ENCODE measurements at regions not wholly inside any gene's neighbourhood (a gene's known extent, or its start where the extent isn't known, plus 50 kb on each side); places are given as distances from the start of the nearest gene placed in this dataset.
A peak's percentile ranks its signal among the peaks of the same experiment; 100 is the strongest.
"Not testable (repeated sequence)": the region's sequence is repeated elsewhere in the genome, so short reads cannot be mapped to it uniquely, and the experiment has no call there.

DNA sequence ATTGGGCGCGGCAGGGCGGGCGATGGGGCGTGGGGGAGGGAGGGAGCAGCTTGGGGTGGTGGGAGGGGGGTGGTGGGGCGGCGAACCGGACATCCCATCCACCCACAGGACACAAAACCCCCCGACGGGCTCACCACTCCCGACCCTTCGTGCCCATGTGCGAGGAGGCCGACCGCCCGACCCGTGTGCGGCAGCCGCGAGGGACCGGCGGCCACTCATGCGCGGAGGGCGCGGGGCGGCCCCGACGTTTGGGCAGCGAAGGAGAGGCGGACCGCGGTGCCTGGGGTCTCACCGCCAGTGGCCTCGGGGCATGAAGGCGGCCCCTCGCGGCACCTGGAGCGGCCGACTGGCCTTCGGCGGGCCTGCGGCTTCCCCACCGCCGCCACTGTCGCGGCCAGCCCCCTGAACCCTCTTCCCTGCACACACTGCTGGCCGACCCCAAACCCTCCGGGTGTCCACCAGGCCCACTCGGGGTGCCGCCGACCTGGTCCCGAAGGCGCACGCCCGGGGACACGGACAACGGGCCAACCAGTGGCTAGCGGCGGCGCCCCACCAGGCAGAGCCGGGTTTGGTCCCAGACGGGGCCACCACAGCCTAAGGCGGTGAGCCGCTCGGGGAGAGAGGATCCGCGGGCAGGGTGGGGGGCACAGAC lies 94.6 kb upstream of the ANKRD30BL start:
- Mint-ChIP-seq H3K4me3 (no peak overlapping the region), H3K9me3 (peaks cover 54% of the 10 kb centered on the region), H3K27ac (no peak overlapping the region), H3K27me3 (ENCODE audit: low read depth, poor library complexity) (no peaks in the 10 kb centered on the region), H3K36me3 (ENCODE audit: low read depth) (peaks cover 9% of the 10 kb centered on the region), H3K4me1 (no peaks in the 10 kb centered on the region)
- TF ChIP-seq, protein P1, sequence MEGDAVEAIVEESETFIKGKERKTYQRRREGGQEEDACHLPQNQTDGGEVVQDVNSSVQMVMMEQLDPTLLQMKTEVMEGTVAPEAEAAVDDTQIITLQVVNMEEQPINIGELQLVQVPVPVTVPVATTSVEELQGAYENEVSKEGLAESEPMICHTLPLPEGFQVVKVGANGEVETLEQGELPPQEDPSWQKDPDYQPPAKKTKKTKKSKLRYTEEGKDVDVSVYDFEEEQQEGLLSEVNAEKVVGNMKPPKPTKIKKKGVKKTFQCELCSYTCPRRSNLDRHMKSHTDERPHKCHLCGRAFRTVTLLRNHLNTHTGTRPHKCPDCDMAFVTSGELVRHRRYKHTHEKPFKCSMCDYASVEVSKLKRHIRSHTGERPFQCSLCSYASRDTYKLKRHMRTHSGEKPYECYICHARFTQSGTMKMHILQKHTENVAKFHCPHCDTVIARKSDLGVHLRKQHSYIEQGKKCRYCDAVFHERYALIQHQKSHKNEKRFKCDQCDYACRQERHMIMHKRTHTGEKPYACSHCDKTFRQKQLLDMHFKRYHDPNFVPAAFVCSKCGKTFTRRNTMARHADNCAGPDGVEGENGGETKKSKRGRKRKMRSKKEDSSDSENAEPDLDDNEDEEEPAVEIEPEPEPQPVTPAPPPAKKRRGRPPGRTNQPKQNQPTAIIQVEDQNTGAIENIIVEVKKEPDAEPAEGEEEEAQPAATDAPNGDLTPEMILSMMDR (IDR thresholded peaks at IDR 0.05): no peak
- no peak for DNase-seq

DNA sequence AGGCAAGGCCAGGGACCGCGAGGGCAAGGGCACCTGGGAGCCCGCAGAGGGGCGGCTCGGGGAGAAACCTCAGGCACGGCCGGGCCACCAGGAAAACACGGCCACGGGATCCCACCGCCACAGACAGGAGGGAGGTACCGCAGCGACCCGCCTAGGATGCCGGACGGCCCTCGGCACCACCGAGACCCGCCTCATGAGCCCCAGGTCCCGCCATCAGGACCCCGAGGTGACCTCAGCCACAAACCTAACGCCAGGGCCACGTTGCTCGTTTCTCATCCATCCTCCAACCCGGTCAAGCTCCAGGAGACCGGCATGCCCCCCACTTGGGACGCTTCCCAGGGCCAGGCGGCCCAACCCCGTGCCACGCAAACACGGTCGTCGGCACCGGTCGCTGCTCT lies 95.2 kb upstream of the ANKRD30BL start:
- H3K27me3 Mint-ChIP-seq (ENCODE audit: low read depth, poor library complexity); H3K4me1 Mint-ChIP-seq; DNase-seq; H3K36me3 Mint-ChIP-seq (ENCODE audit: low read depth); H3K4me3 Mint-ChIP-seq; H3K27ac Mint-ChIP-seq: not testable (repeated sequence)
- H3K9me3 Mint-ChIP-seq: peaks cover 49% of the 10 kb centered on the region

DNA sequence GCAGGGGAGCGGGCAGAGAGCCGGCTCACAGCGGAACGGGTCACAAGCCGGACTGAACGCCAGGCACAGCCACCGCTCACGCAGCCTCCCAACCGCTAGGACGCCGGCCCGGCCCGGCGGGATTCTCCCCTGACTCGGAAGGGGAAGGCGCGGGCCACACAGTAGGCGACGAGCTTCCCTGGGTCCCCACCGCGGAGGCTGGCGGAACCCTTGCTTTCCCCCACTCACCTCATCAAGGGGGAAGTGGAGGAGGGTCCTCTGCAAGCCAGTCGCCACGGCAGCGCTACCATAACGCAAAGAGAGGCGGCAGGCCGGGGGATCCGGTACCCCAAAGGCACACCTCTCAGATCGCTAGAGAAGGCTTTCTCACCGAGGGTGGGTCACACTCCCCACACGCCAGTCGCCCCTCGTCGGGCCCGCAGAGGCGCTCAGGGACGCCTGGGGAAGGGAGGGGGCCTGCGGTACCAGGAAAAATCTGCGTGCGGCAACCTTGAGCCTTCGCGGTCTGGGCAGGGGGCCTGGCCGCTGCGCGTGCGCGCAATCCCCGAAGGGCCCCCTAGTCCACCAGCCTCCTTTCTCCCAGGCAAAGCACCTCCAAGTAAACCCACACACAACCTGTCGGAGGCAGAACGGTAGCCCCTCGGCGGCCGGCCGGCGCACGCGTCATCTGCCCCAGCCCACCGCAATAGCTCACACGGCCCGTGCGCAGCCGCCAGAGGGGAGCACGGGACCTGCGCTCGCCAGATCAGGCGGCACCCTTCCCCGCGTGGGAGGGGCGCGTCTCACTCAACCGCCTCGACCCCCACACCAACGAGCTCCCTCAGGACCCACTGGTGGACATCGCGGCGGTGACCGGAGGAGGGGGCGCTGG lies 95.8 kb upstream of the ANKRD30BL start:
- not testable (repeated sequence) for DNase-seq; H3K27me3 Mint-ChIP-seq (ENCODE audit: low read depth, poor library complexity); H3K27ac Mint-ChIP-seq; H3K4me3 Mint-ChIP-seq; H3K36me3 Mint-ChIP-seq (ENCODE audit: low read depth); H3K4me1 Mint-ChIP-seq
- peaks cover 46% of the 10 kb centered on the region for H3K9me3 Mint-ChIP-seq

DNA sequence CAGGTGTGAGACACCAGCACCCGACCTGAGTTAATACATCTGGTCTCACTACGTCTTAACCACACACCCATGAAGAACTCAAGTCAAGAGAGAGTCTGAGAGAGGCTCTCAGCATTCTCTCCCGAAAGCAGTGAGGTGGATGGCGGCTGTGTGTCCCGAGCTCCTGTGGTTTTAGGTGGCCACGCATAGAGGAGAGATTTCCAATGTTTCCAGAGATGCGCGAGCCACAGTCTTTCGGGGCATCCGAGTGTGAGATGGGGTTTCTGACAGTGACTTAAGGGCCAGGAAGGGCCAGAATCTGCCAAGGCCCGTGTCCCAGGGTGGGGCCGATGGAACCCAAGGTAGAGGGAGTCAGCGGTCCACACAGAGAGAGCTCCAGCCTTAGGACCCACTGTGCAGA lies 97.5 kb upstream of the ANKRD30BL start:
- peaks cover 37% of the 10 kb centered on the region for H3K9me3 Mint-ChIP-seq
- H3K27me3 Mint-ChIP-seq (ENCODE audit: low read depth, poor library complexity); DNase-seq; H3K4me1 Mint-ChIP-seq; H3K36me3 Mint-ChIP-seq (ENCODE audit: low read depth); H3K4me3 Mint-ChIP-seq; H3K27ac Mint-ChIP-seq: not testable (repeated sequence)

DNA sequence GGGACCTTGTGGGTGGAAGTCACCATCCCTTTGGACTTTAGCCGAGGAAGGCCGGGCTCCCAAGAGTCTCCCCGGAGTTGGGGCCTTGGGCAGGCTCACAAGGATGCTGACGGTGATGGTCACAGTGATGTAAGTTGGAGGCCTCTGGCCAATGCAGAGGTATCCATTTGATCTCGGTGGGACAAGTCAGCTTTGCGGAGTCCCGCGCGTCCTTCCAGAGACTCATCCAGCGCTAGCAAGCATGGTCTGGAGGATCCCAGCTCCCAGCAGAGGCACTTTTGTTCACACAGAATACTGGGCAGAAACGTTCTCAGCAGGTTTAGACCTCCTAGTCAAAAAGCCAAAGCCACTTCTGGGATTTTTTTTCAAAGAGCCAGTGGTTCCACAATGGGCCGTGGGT lies 103.8 kb upstream of the ANKRD30BL start:
- not testable (repeated sequence) for DNase-seq; H3K9me3 Mint-ChIP-seq; H3K4me3 Mint-ChIP-seq; H3K27me3 Mint-ChIP-seq (ENCODE audit: low read depth, poor library complexity); H3K36me3 Mint-ChIP-seq (ENCODE audit: low read depth); H3K27ac Mint-ChIP-seq; H3K4me1 Mint-ChIP-seq

DNA sequence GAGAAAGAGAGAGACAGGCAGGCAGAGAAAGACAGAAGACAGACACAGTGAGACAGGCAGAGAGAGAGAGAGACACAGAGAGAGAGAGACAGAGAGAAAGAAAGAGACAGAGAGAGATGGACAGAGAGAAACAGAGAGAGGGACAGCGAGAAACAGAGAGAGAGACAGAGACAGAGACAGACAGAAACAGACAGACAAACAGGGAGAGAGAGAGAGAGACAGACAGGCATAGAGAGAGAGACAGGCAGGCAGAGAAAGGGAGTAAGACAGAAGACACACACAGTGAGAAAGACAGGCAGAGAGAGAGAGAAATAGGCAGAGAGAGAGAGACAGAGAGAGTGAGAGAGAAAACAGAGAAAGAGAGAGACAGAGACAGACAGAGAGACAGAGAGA lies 105.3 kb upstream of the ANKRD30BL start:
- no peak for DNase-seq
- TF ChIP-seq, protein P1 (IDR thresholded peaks at IDR 0.05): no peak
- Mint-ChIP-seq H3K9me3 (no peaks in the 10 kb centered on the region), H3K27me3 (ENCODE audit: low read depth, poor library complexity) (no peaks in the 10 kb centered on the region), H3K36me3 (ENCODE audit: low read depth) (no peaks in the 10 kb centered on the region), H3K4me1 (no peaks in the 10 kb centered on the region), H3K27ac (no peak overlapping the region), H3K4me3 (no peak overlapping the region)

DNA sequence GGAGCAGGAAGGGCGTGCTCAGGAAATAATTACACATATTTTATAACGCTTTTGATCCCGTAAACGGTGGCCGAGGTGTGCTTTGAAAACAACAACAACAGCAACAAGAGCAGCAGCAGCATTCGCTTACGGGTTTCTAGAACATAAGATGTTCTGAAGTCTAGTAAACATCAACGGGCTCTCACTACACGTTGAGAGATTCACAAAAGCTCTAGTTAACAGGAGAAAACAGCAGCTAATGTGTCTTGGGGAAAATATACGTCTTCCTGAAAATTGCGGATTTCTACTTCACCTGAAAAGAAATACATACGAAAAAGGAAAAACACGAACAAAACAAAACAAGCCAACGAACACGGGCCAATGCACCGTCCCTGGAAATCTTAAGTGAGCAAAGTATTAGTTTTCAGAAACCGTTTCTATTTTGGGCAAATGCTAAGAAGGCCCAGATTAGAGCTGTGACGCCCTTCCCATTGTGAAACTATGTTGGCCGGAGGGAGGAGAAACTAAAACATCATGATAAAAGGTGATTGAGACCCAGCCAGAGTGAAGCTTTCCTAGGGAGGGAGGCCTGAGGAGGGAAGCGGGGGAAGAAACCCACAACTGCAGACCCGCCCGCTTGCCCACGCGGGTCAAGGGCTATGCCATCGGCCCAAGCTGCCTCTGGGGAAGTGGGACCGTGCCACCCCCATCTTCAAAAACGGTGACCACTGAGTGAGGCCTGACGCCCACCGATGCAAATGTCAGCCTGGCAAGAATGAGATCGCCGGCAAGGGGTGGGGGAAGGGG lies 105.9 kb upstream of the ANKRD30BL start:
- not testable (repeated sequence) for H3K27ac Mint-ChIP-seq; H3K27me3 Mint-ChIP-seq (ENCODE audit: low read depth, poor library complexity); H3K4me1 Mint-ChIP-seq; H3K36me3 Mint-ChIP-seq (ENCODE audit: low read depth); H3K9me3 Mint-ChIP-seq; H3K4me3 Mint-ChIP-seq
- DNase-seq: peak; percentile 24

DNA sequence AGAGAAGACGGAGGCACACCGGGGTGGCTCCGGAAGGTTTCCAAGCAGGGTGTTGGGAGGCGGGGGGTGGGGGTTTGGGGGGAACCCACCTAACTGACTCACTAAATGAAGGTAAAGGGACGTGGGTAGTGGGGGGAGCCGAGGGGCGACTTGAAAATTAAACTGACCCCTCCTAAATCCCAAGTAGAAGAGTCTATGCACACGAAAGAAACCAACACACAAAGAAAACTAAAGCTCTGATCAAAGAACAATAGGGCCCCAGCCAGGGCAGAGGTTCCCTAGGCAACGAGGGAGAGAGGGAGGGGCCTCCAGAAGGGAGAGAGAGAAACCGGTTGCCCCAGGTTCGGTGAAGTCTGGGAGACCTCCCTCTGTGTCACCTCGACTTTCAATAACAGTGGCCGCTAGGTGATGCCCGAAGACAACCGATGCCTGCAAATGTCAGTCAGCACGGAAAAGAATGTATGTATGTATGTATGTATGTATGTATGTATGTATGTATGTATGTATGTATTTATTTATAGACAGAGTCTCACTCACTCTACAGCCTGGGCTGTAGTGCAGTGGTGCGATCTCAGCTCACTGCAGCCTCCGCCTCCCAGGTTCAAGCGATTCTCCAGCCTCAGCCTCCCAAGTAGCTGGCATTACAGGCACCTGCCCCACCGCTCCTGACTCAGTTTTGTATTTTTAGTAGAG lies 106.7 kb upstream of the ANKRD30BL start:
- peak; percentile 82 for DNase-seq
- H3K27me3 Mint-ChIP-seq (ENCODE audit: low read depth, poor library complexity); H3K36me3 Mint-ChIP-seq (ENCODE audit: low read depth); H3K9me3 Mint-ChIP-seq; H3K4me3 Mint-ChIP-seq; H3K27ac Mint-ChIP-seq; H3K4me1 Mint-ChIP-seq: not testable (repeated sequence)
- TF ChIP-seq, protein P1 (IDR thresholded peaks at IDR 0.05): peak; percentile 61
